ENCODE measurements at regions not wholly inside any gene's neighbourhood (a gene's known extent, or its start where the extent isn't known, plus 50 kb on each side); places are given as distances from the start of the nearest gene placed in this dataset.
"Not testable (repeated sequence)": the region's sequence is repeated elsewhere in the genome, so short reads cannot be mapped to it uniquely, and the experiment has no call there.

DNA sequence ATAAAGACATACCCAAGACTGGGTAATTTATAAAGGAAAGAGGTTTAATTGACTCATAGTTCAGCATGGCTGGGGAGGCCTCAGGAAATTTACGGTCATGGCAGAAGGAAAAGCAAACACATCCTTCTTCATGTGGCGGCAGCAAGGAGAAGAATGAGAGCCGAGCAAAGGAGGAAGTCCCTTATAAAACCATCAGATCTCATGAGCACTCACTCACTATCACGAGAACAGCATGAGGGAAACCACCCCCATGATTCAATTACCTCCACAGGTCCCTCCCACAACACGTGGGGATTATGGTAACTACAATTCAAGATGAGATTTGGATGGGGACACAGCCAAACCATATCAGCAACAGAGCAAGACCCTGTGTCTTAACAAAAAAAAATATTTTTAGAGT lies 98.8 kb upstream of the UBAC2 start:
- not testable (repeated sequence) for H3K36me3 ChIP-seq (ENCODE audit: insufficient read depth); H3K27ac ChIP-seq (ENCODE audit: low read depth); DNase-seq (ENCODE audit: extremely low spot score); H3K4me1 ChIP-seq (ENCODE audit: insufficient read depth); H3K4me3 ChIP-seq (ENCODE audit: low read depth, low read length)
- WGBS = 42% methylated on average over 5 of the region's 5 CpGs

DNA sequence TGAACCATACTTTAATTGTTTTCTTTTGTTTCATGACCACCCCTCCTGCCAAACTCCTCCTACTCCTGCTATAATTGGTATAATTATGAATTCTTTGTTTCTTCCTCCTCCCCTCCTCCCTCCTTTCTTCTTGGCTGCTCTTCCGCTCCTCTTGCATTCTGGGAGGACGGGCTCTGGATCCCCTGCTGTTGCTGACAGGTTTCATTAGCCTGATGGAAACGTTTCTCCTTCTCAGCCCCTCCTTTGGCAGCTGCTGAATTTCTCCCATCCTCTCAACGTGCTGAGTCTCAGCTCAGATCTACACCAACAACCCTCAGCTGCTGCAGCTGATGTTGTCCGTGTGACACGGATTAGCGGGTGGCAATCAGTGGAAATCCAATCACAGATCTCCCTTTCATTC lies 97.1 kb upstream of the UBAC2 start:
- no peak overlapping the region for H3K27ac ChIP-seq (ENCODE audit: low read depth)
- no peaks in the 10 kb centered on the region for H3K36me3 ChIP-seq (ENCODE audit: insufficient read depth)

DNA sequence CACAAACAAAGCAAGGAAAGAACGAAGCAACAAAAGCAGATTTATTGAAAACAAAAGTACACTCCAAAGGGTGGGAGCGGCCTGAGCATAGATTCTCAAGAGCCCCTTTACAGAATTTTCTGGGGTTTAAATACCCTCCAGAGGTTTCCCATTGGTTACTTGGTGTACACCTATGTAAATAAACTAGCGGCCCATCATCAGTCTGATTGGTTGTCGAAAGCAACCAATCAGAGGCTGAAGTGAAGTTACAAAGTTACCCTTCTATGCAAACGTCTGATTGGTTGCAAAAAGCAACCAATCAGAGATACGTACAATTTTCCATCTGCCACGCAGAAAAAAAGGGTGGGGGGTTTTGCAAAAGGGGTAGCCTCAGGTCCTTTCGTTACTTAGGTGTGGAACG lies 96.3 kb upstream of the UBAC2 start:
- WGBS = 87% methylated on average over 9 of the region's 9 CpGs

More for the DNA sequence above, 97.1 kb upstream of the UBAC2 start:
- WGBS = 46% methylated on average over 7 of the region's 7 CpGs
- Histone ChIP-seq H3K4me1 (ENCODE audit: insufficient read depth) (no peaks in the 10 kb centered on the region), H3K4me3 (ENCODE audit: low read depth, low read length) (no peak overlapping the region)
- DNase-seq (ENCODE audit: extremely low spot score) = no peak

DNA sequence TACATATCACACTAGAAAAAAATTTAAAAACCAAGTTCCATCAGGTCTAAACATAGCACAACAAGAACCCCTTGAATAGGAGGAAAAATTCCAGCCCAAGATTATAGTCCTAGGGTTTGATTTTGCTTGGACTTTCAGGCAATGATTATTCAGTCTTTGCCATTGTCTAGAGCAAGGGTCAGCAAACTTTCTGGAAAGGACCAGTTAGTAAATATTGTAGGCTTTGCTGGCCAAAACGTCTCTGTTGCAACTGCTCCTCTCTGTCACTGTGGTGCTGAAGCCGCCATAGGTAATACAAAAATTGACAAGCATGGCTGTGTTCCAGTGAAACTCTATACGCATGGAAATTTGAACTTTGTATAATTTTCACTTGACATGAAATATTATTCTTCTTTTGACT lies 95.5 kb upstream of the UBAC2 start:
- Histone ChIP-seq H3K27ac (ENCODE audit: low read depth) (no peak overlapping the region), H3K4me1 (ENCODE audit: insufficient read depth) (no peaks in the 10 kb centered on the region), H3K4me3 (ENCODE audit: low read depth, low read length) (no peak overlapping the region), H3K36me3 (ENCODE audit: insufficient read depth) (no peaks in the 10 kb centered on the region)
- no peak for DNase-seq (ENCODE audit: extremely low spot score)
- WGBS = 81% methylated on average over 3 of the region's 3 CpGs

More for the DNA sequence above, 96.3 kb upstream of the UBAC2 start:
- H3K36me3 ChIP-seq (ENCODE audit: insufficient read depth) = no peaks in the 10 kb centered on the region
- no peak overlapping the region for H3K4me3 ChIP-seq (ENCODE audit: low read depth, low read length)
- no peaks in the 10 kb centered on the region for H3K4me1 ChIP-seq (ENCODE audit: insufficient read depth)
- no peak overlapping the region for H3K27ac ChIP-seq (ENCODE audit: low read depth)
- no peak for DNase-seq (ENCODE audit: extremely low spot score)

DNA sequence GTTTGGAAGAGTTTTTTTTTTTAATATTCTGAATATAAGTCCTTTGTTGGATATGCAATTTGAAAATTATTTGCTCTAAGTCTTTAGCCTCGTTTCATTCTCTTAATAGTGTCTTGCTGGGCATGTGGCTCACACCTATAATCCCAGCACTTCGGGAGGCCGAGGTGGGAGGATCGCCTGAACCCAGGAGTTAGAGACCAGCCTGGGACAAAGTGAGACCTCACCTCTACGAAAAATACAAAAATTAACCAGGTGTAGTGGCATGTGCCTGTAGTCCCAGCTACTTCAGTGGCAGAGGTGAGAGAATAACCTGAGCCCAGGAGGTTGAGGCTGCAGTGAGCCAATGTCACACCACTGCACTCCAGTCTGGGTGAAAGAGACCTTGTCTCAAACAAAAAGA lies 87.3 kb upstream of the UBAC2 start:
- no peaks in the 10 kb centered on the region for H3K36me3 ChIP-seq (ENCODE audit: insufficient read depth)
- no peaks in the 10 kb centered on the region for H3K4me1 ChIP-seq (ENCODE audit: insufficient read depth)
- no peak overlapping the region for H3K4me3 ChIP-seq (ENCODE audit: low read depth, low read length)
- WGBS = 90% methylated on average over 5 of the region's 5 CpGs
- no peak overlapping the region for H3K27ac ChIP-seq (ENCODE audit: low read depth)
- DNase-seq (ENCODE audit: extremely low spot score) = no peak

DNA sequence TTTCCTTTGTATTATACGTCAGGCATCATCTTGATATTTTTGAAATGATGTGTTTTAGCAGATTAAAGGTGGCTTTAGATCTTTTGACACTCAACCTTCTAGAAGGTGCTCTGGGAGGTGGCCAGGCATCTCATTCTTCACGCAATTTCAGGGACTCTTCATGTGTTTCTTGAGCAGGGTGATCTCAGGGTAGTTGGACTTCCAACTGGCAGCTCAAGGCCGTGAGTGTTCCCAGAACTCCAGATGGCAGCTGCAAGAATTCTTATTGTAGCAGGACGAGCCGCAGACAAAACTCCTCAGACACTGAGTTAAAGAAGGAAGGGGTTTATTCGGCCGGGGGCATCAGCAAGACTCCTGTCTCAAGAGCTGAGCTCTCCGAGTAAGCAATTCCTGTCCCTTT lies 82.5 kb upstream of the UBAC2 start:
- 81% methylated on average over 8 of the region's 8 CpGs for WGBS
- H3K4me3 ChIP-seq (ENCODE audit: low read depth, low read length) = no peak overlapping the region
- no peaks in the 10 kb centered on the region for H3K36me3 ChIP-seq (ENCODE audit: insufficient read depth)
- DNase-seq (ENCODE audit: extremely low spot score) = no peak
- H3K27ac ChIP-seq (ENCODE audit: low read depth) = no peak overlapping the region
- no peaks in the 10 kb centered on the region for H3K4me1 ChIP-seq (ENCODE audit: insufficient read depth)

DNA sequence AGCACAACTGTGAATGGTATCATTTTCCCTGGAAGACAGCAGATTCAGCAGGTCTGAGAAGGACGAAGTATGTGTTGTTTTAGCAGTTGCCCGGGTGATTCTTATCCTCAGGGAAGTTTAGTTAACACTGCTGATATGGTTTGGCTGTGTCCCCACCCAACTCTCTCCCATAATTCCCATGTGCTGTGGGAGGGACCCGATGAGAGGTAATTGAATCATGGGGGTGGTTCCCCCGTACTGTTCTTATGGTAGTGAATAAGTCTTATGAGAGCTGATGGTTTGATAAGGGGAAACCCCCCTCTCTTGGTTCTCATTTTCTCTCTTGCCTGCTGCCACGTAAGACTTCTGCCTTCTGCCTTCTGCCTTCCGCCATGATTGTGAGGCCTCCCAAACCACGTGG lies 81.0 kb upstream of the UBAC2 start:
- 83% methylated on average over 7 of the region's 7 CpGs for WGBS
- no peak for DNase-seq (ENCODE audit: extremely low spot score)
- no peak overlapping the region for H3K27ac ChIP-seq (ENCODE audit: low read depth)
- H3K36me3 ChIP-seq (ENCODE audit: insufficient read depth) = no peaks in the 10 kb centered on the region
- peaks cover 1% of the 10 kb centered on the region for H3K4me1 ChIP-seq (ENCODE audit: insufficient read depth)
- no peak overlapping the region for H3K4me3 ChIP-seq (ENCODE audit: low read depth, low read length)

DNA sequence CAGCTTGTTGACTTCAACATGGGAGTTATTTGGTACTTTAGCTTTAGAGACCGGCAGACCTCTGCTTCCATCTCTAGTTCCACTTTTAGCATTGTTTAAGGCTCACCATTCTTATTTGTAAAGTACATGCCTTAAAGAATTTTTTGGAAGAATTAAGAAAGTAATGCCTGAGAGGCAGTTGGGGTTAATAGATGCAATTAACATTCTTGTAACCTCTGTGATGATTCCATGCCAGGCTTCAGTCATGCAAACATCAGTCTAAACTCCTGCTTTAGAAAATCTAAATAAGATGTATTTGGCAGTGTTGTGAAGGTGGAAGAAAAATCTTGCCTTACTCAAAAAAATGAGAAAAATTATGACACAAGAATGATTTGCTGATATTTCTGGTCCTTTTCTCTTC lies 79.9 kb upstream of the UBAC2 start:
- 79% methylated on average over 1 of the region's 1 CpG for WGBS
- Histone ChIP-seq H3K4me1 (ENCODE audit: insufficient read depth) (peaks cover 1% of the 10 kb centered on the region), H3K4me3 (ENCODE audit: low read depth, low read length) (no peak overlapping the region), H3K36me3 (ENCODE audit: insufficient read depth) (no peaks in the 10 kb centered on the region), H3K27ac (ENCODE audit: low read depth) (no peak overlapping the region)
- no peak for DNase-seq (ENCODE audit: extremely low spot score)

DNA sequence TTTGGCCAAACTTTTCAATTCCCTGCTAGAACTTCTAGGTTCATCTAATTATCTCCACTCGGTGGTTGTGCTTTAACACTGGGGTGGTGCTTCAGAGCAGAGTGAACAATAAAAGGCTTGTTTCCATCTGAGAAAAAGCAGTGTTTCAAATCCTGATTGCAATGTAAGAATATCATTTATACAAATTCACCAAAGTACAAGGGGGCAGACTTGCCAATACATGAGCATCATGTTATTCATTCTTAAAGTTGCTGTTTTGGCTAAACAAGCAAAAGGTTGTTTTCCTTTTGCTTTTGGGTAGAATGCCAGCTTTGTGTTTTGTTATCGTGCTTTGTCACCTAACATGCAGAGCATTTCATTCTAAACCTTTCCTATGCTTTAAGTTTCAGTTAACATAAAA lies 78.5 kb upstream of the UBAC2 start:
- H3K36me3 ChIP-seq (ENCODE audit: insufficient read depth) = no peaks in the 10 kb centered on the region
- no peak for DNase-seq (ENCODE audit: extremely low spot score)
- no peak overlapping the region for H3K27ac ChIP-seq (ENCODE audit: low read depth)
- H3K4me1 ChIP-seq (ENCODE audit: insufficient read depth) = peaks cover 1% of the 10 kb centered on the region
- WGBS = 69% methylated on average over 2 of the region's 2 CpGs
- H3K4me3 ChIP-seq (ENCODE audit: low read depth, low read length) = no peak overlapping the region

DNA sequence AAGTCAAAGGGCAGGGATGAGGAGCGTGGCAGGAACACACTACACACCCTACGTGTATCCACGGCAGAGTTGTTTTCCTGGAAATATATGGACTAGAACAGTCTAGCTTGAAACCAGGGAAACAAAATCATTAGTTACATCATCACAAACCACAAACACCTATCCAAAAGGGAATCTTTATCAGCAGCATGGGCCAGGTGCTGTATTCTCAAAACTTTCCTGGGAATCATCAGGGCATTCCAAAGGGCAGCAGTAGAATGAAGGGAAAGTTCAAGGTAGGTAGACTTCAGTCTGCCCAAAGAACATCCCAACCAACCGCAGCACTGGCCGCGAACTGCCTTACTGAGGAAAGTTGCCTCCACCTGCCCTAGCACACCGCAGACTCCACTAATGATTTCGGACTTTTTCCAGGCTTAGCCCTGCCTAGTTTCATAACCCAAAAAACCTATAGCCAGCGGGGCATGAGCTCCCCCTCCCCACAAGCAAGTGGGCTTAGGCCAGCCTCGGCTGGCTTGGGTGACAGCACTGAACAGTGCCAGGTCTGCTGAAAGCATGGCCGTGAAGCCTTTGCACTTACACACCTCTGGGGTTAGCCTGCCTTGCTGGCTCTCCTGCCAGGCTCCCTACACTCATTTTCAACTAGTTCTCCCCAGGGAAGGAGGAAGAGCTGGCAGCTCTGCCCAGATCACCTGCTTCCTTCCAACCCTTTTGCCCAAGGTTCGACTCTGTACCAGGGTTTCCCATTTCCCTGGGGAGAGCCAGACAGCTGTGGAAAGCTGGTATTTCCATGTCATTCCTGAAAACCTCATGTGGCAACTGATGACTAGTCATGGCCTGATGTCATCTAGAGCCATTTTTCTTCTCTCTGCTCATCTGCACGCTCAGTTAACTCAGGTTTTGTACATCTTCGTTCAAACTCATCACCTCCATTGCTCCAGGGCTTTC lies 77.3 kb upstream of the UBAC2 start:
- Histone ChIP-seq H3K4me3 (ENCODE audit: low read depth, low read length) (no peak overlapping the region), H3K36me3 (ENCODE audit: insufficient read depth) (no peaks in the 10 kb centered on the region), H3K27ac (ENCODE audit: low read depth) (no peak overlapping the region), H3K4me1 (ENCODE audit: insufficient read depth) (peaks cover 1% of the 10 kb centered on the region)
- DNase-seq (ENCODE audit: extremely low spot score) = no peak
- WGBS = 87% methylated on average over 14 of the region's 14 CpGs

DNA sequence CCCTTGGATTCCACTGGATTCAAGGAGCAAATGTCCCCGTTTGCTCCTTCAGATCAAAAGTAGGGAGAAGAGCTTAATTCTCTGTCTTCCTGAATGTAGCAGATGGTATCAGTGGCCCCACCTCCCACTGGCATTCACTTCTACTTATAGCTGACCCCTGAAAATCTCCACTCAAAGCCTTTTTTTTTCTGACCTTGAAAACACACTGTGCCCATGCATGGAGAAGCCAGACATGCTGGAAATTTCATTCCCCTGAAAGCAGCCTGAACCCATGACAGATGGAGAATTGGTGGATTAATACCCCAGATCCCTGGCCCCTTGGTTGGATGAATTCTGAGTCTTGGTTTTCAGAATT lies 76.6 kb upstream of the UBAC2 start:
- H3K27ac ChIP-seq (ENCODE audit: low read depth) = no peak overlapping the region
- H3K36me3 ChIP-seq (ENCODE audit: insufficient read depth) = no peaks in the 10 kb centered on the region
- no peak for DNase-seq (ENCODE audit: extremely low spot score)
- peaks cover 1% of the 10 kb centered on the region for H3K4me1 ChIP-seq (ENCODE audit: insufficient read depth)
- H3K4me3 ChIP-seq (ENCODE audit: low read depth, low read length) = no peak overlapping the region
- 56% methylated on average over 1 of the region's 1 CpG for WGBS

DNA sequence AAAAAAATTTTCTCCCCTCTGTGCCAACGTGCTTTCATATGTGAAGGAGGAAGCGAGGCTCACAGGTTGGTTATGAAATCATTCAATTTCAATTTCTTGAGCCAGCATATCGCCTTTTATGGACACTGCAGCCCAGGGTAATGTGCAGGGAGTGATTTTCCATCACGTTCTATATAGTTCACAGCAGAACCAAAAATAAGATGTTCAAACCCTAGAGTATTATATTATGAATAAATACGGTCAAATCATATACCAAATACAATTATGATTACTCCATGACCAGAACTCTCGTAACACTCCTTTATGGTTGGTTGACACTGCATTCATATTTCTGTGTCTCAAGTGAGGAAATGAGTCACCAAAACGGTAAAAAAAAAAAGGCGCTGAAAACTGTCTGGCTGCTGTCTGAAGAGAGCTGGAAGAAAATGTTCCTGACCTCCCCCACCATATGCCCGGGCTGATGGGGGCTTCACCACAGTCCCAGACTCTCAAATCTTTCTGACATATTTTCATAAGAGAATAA lies 75.8 kb upstream of the UBAC2 start:
- H3K36me3 ChIP-seq (ENCODE audit: insufficient read depth) = no peaks in the 10 kb centered on the region
- H3K4me3 ChIP-seq (ENCODE audit: low read depth, low read length) = no peak overlapping the region
- no peak overlapping the region for H3K27ac ChIP-seq (ENCODE audit: low read depth)
- 49% methylated on average over 9 of the region's 9 CpGs for WGBS
- no peak for DNase-seq (ENCODE audit: extremely low spot score)
- H3K4me1 ChIP-seq (ENCODE audit: insufficient read depth) = peaks cover 1% of the 10 kb centered on the region

DNA sequence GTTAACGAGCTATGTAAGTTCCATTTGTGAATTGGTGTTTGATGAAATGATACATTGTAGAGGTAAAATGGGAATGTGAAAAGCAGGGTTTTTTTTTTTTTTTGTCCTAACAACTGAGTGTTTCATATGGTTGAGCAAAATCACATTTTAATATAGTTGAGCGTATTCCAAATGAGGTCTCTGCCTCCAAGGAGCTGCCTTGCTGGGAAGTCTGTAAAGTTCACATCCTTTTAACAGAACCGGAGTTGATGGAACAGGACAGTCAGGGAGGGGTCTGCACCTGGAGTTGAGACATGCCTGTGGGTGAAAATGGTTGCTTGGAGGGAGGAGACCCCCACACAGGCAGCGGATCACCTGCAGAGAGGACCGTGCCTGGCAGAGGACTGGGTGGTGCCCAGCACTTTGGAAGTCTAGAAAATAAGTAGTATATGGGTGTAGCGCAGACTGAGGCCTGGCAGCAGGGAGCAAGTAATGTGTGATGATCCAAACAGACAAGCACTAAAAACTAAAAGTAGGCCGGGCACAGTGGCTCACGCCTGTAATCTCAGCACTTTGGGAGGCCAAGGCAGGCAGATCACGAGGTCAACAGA lies 75.2 kb upstream of the UBAC2 start:
- Histone ChIP-seq H3K4me3 (ENCODE audit: low read depth, low read length) (no peak overlapping the region), H3K36me3 (ENCODE audit: insufficient read depth) (no peaks in the 10 kb centered on the region), H3K27ac (ENCODE audit: low read depth) (no peak overlapping the region), H3K4me1 (ENCODE audit: insufficient read depth) (peaks cover 1% of the 10 kb centered on the region)
- no peak for DNase-seq (ENCODE audit: extremely low spot score)
- WGBS = 89% methylated on average over 9 of the region's 9 CpGs

DNA sequence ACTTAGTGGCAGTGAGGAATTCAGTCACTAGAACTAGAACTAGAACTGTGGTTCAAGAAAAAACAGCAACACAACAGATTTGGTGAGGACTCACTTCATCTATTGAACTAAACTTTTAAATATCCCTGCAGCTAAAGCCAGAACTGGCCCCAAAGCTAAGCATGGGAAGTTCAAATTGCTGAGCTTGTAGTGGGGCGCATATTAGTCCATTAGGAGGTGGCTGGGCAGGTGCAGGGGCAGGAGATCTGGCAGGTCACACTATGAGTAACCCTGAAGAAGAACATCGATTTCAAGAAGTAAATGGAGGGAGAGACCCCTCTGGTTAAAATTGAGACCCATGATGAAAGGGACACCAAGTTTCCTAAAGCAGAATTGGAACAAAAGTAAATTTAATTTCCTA lies 73.8 kb upstream of the UBAC2 start:
- H3K4me1 ChIP-seq (ENCODE audit: insufficient read depth) = peaks cover 1% of the 10 kb centered on the region
- H3K4me3 ChIP-seq (ENCODE audit: low read depth, low read length) = no peak overlapping the region
- DNase-seq (ENCODE audit: extremely low spot score) = no peak
- H3K36me3 ChIP-seq (ENCODE audit: insufficient read depth) = no peaks in the 10 kb centered on the region
- no peak overlapping the region for H3K27ac ChIP-seq (ENCODE audit: low read depth)
- WGBS = 87% methylated on average over 2 of the region's 2 CpGs
